Adrenal gland (tissue), 9 donors: ENCODE measurements at regions not wholly inside any gene's neighbourhood (a gene's known extent, or its start where the extent isn't known, plus 50 kb on each side); places are given as distances from the start of the nearest gene placed in this dataset.

Experiments
- DNase-seq, 7 donors: peaks; one replicate each; pipeline ENCODE4 v3.0.0-alpha.2; 2019 to 2020
- H3K27ac ChIP-seq, 5 donors: fragments of 200-600 bp; sonication (generic) in 4 of 5; 1 replicate in 3 of 5; 2 replicates in 2 of 5; pipeline versions ENCODE4 v1.5.1 to v1.8.0; 2016 to 2020; ENCODE audit warnings: mild to moderate bottlenecking in 1 of 5
- H3K27me3 ChIP-seq: fragments of 200-600 bp; 2 replicates; pipeline ENCODE4 v1.8.0; 2021
- H3K36me3 ChIP-seq, 2 donors: fragments of 200-600 bp; replicated peaks in 1 of 2; 1 replicate in 1 of 2; 2 replicates in 1 of 2; pipeline versions ENCODE4 v1.5.1 to v1.8.0; 2018 to 2022
- H3K4me1 ChIP-seq, 2 donors: fragments of 200-600 bp; replicated peaks in 1 of 2; 1 replicate in 1 of 2; 2 replicates in 1 of 2; pipeline versions ENCODE4 v1.5.1 to v1.8.0; 2018 to 2021
- H3K4me3 ChIP-seq, 4 donors: fragments of 200-600 bp; sonication (generic) in 3 of 4; one replicate each; pipeline ENCODE4 v1.5.1; 2016 to 2018
- H3K9me3 ChIP-seq, 3 donors: fragments of 200-600 bp; sonication (generic) in 1 of 3; replicated peaks in 1 of 3; 1 replicate in 2 of 3; 2 replicates in 1 of 3; pipeline versions ENCODE4 v1.5.1 to v1.8.0; 2016 to 2021
- POLR2A ChIP-seq, 2 donors: fragments of 450-650 bp; IDR thresholded peaks; one replicate each; pipeline ENCODE4 v1.6.1; 2017; ENCODE audit warnings: antibody characterized with exemption in 2 of 2, mild to moderate bottlenecking in 2 of 2, moderate library complexity in 1 of 2
- WGBS, 4 donors: extraction: QIAGEN DNeasy Blood & Tissue Kit in 2 of 4; methylation state at CpG; one replicate each; pipeline versions ENCODE4 v1.1.5 to v1.1.7; 2013 to 2017; 5-methylcytosine and 5-hydroxymethylcytosine counted together
- intact Hi-C, 2 donors: fragments of 100-400 bp; cut with DNase I; formaldehyde crosslinking; loops; one replicate each; pipeline versions ENCODE4 v1.14.1 to v1.15.0; 2022 to 2023
- TF ChIP-seq, protein P1 (sequence below), 6 experiments: fragments of 450-650 bp in 4 of 6; fragments of 200-600 bp in 2 of 6; sonication (generic) in 1 of 6; IDR thresholded peaks; 1 replicate in 5 of 6; 2 replicates in 1 of 6; pipeline versions ENCODE4 v1.5.1 to v1.8.0; 2016 to 2021; ENCODE audit warnings: antibody characterized with exemption in 6 of 6, mild to moderate bottlenecking in 2 of 6, moderate library complexity in 1 of 6
- donor health status: healthy with polysubstance abuse.
- donor health status: Bipolar disorder and iron deficiency.
- donor health status: DM: yes; HTN: yes; CAD: no.
- donor health status: DM: no; HTN: no; CAD: no.
- donor health status: DM: no; HTN: no; CAD: no.

DNA sequence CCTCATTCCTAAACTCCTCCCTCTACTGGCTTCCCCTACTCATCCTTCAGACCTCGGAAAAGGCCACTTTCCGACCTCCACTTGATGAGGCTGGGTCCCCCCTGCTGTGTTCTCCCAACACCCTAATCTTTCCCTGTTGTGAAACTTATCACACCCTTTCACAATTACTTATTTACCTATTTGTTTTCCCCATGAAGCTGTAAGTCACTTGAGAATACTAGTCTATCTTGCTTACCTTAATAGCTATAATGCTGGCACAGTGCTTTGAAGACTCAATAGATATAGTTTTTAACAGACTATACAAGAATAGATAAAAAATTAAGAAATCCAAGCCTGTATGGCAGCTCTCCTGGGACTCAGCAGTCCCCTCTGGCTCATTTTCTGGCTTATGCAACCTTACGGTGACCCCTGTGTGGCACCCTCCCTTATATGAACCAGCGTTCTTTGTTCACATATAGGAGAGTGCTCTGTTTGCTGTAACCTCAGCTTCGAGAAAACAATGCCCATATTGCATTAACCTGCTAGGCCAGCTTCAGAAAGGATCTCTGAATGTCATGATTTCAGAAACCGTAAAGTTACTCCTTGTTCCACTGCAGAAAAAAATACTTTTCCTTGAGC lies 220.4 kb upstream of the PKDCC start:
- no peak for TF ChIP-seq POLR2A (IDR thresholded peaks at IDR 0.05)
- TF ChIP-seq, protein P1, sequence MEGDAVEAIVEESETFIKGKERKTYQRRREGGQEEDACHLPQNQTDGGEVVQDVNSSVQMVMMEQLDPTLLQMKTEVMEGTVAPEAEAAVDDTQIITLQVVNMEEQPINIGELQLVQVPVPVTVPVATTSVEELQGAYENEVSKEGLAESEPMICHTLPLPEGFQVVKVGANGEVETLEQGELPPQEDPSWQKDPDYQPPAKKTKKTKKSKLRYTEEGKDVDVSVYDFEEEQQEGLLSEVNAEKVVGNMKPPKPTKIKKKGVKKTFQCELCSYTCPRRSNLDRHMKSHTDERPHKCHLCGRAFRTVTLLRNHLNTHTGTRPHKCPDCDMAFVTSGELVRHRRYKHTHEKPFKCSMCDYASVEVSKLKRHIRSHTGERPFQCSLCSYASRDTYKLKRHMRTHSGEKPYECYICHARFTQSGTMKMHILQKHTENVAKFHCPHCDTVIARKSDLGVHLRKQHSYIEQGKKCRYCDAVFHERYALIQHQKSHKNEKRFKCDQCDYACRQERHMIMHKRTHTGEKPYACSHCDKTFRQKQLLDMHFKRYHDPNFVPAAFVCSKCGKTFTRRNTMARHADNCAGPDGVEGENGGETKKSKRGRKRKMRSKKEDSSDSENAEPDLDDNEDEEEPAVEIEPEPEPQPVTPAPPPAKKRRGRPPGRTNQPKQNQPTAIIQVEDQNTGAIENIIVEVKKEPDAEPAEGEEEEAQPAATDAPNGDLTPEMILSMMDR (IDR thresholded peaks at IDR 0.05): no peak
- Histone ChIP-seq H3K27me3 (no peaks in the 10 kb centered on the region), H3K36me3 (no peaks in the 10 kb centered on the region), H3K4me1 (no peaks in the 10 kb centered on the region), H3K27ac (no peak overlapping the region), H3K4me3 (no peak overlapping the region), H3K9me3 (no peaks in the 10 kb centered on the region)
- WGBS, 4 donors: 70 to 82% (median 76%) methylated on average over 6 of the region's 6 CpGs
- intact Hi-C loops: no loop called here
- no peak for DNase-seq

DNA sequence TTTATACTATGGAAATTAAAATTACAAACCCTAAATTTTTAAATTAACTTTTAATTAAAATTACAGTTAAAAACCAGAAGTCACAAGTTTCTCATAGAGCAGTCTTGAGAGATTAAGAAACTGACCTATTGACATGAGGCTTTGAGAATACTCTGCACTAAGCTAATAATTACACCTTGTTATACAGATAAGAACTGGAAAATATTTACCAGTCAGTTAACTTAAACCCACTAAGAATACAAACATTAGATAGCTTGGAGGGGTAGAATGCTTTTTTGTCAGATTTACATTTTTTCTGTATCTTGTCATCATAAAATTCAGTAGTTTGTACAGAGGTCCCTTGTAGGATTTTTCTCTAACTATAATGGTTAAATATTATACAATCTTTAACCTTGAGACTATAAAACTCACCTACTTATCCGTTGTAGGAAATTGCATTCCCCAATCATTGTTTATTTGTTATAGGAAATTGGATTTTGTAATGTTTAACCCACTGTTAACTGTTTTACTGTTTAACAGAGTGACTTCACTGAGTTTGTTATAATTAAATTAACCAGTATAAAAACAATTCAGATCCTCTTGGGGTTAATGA lies 219.7 kb upstream of the PKDCC start:
- TF ChIP-seq, protein P1 (IDR thresholded peaks at IDR 0.05): no peak
- TF ChIP-seq POLR2A (IDR thresholded peaks at IDR 0.05): no peak
- Histone ChIP-seq H3K4me3 (no peak overlapping the region), H3K9me3 (no peaks in the 10 kb centered on the region), H3K27ac (no peak overlapping the region), H3K4me1 (no peaks in the 10 kb centered on the region), H3K27me3 (no peaks in the 10 kb centered on the region), H3K36me3 (no peaks in the 10 kb centered on the region)
- 6 to 21% (median 10%) methylated on average over 1 of the region's 1 CpG for WGBS, 4 donors
- intact Hi-C loops: no loop called here
- DNase-seq: no peak

DNA sequence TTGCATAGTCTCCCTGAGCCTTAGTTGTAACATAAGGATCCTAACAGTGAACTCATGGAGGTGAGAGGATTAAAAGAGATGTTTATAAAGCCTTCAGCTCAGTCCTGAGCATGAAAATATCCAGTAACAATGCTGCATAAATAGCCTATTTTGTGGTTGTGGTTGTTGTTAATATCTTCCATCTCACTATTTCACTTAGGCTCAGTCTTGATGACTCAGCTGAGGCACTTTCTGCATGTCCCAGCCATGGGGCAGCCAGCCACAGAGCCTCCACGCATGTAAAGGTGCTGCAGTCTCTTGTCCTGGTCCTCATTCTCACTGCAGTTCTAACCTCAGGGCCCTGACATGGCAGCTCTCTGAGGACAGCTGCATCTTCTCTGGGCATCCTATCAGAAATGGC lies 218.8 kb upstream of the PKDCC start:
- Histone ChIP-seq H3K36me3 (no peaks in the 10 kb centered on the region), H3K27ac (no peak overlapping the region), H3K27me3 (no peaks in the 10 kb centered on the region), H3K9me3 (no peaks in the 10 kb centered on the region), H3K4me1 (no peaks in the 10 kb centered on the region), H3K4me3 (no peak overlapping the region)
- 67 to 89% (median 78%) methylated on average over 1 of the region's 1 CpG for WGBS, 4 donors
- intact Hi-C loops: no loop called here
- TF ChIP-seq, protein P1 (IDR thresholded peaks at IDR 0.05): no peak
- TF ChIP-seq POLR2A (IDR thresholded peaks at IDR 0.05): no peak
- DNase-seq: no peak

DNA sequence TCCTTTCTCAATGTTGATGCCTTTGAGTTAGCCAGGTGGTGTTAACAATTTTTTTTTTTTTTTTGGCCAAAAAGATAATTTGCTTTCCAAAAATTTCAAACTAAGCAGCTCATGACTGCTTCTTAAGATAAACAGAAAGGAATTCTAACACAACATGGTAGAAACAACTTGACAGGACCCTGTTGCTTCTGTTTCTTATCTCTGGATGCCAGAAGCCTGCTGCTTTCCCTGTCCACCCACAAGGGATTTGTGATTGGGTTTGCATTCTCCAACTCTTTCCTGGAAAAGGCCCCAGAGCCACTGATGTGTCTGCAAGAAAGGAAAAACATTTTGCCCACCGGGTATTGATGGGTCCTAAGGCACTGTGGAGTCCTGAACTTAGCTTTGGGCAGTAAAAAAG lies 217.2 kb upstream of the PKDCC start:
- no peak overlapping the region for H3K27ac ChIP-seq
- intact Hi-C loops: no loop called here
- H3K4me1 ChIP-seq: no peaks in the 10 kb centered on the region
- no peaks in the 10 kb centered on the region for H3K9me3 ChIP-seq
- 40 to 73% (median 66%) methylated on average over 1 of the region's 1 CpG for WGBS, 4 donors
- TF ChIP-seq, protein P1 (IDR thresholded peaks at IDR 0.05): no peak
- DNase-seq: no peak
- no peaks in the 10 kb centered on the region for H3K27me3 ChIP-seq
- no peak overlapping the region for H3K4me3 ChIP-seq
- no peaks in the 10 kb centered on the region for H3K36me3 ChIP-seq
